ENCODE measurements at regions not wholly inside any gene's neighbourhood (a gene's known extent, or its start where the extent isn't known, plus 50 kb on each side); places are given as distances from the start of the nearest gene placed in this dataset.

DNA sequence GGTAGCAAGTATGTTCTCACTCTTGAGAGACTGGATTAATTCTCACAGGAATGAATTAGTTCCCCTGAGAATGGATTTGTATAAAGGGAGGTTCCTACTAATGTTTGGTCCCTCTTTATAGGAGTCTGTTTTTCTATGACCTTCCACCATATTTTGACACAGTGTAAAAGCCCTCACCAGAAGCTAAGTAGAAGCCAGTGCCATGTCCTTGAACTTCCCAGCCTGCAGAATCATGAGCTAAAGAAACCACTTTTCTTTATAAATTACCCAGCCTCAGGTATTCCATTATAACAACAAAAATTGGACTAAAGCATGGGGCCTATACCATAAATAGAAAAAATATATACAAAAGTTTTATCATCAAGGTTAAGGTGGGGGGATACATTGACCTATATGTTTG lies 227.9 kb upstream of the DTNA start:
- Histone ChIP-seq H3K27me3 (ENCODE audit: control insufficient read depth, insufficient read depth, low read length) (no peaks in the 10 kb centered on the region), H3K36me3 (ENCODE audit: control insufficient read depth, insufficient read depth, low read length) (no peaks in the 10 kb centered on the region), H3K27ac (ENCODE audit: low read length) (no peak overlapping the region), H3K4me3 (ENCODE audit: low read depth in 2 of 2, low read length in 2 of 2) (no peak overlapping the region), H3K9me3 (ENCODE audit: control insufficient read depth, insufficient read depth, low read depth, low read length) (no peaks in the 10 kb centered on the region), H3K4me1 (ENCODE audit: control insufficient read depth, insufficient read depth, low read length) (no peaks in the 10 kb centered on the region)
- CTCF ChIA-PET = no interaction called here
- no TSS peak for BruUV-seq (replicated peaks)
- POLR2A ChIA-PET = no interaction called here
- in situ Hi-C loops (cut with HindIII; ENCODE audit: low pct_unique_long_range_greater_than_20kb, low sequenced_read_pairs) = no loop called here
- DNase-seq (ENCODE audit: low read depth, low spot score) (no peak), ATAC-seq (no peak)
- intact Hi-C loops (cut with micrococcal nuclease; ENCODE audit: unreplicated experiment) = no loop called here
- no peak for TF ChIP-seq SIN3A (IDR thresholded peaks at IDR 0.05; ENCODE audit: borderline replicate concordance, insufficient read depth, low read depth, low read length)
- no peak for TF ChIP-seq TCF7L2 (IDR thresholded peaks at IDR 0.05; ENCODE audit: low read depth, low read length)
- TF ChIP-seq CTCF (IDR thresholded peaks at IDR 0.05) = no peak
- no peak for TF ChIP-seq REST (IDR thresholded peaks at IDR 0.05; ENCODE audit: insufficient read depth in 1 of 2, low read depth in 2 of 2, low read length in 1 of 2)
- no peak for TF ChIP-seq POLR2AphosphoS5 (IDR thresholded peaks at IDR 0.05; ENCODE audit: low read depth, low read length)

DNA sequence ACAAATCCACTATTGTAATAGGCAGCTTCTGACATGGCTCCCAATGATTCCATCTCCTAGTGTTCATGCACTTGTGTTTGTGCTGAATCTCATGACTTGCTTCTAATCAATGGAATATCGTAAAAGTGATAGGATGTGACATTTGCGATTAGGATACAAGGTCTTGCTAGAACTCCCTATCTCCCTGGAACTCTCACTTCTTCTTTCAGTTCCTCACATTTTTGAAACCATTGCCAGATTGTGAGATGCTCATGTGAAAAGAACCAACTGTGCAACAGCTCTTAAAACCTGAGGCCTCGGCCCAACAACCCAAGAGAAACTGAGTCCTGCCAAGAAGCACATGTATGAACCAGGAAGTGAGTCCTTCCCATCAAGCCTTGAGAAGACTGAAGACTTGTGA lies 226.9 kb upstream of the DTNA start:
- no TSS peak for BruUV-seq (replicated peaks)
- H3K27ac ChIP-seq (ENCODE audit: low read length) = no peak overlapping the region
- POLR2A ChIA-PET = no interaction called here

More for the DNA sequence above, 226.9 kb upstream of the DTNA start:
- Histone ChIP-seq H3K9me3 (ENCODE audit: control insufficient read depth, insufficient read depth, low read depth, low read length) (no peaks in the 10 kb centered on the region), H3K4me1 (ENCODE audit: control insufficient read depth, insufficient read depth, low read length) (no peaks in the 10 kb centered on the region), H3K36me3 (ENCODE audit: control insufficient read depth, insufficient read depth, low read length) (no peaks in the 10 kb centered on the region), H3K27me3 (ENCODE audit: control insufficient read depth, insufficient read depth, low read length) (no peaks in the 10 kb centered on the region), H3K4me3 (ENCODE audit: low read depth in 2 of 2, low read length in 2 of 2) (no peak overlapping the region)
- DNase-seq (ENCODE audit: low read depth, low spot score) (no peak), ATAC-seq (no peak)
- TF ChIP-seq CTCF (IDR thresholded peaks at IDR 0.05) (no peak), POLR2AphosphoS5 (IDR thresholded peaks at IDR 0.05; ENCODE audit: low read depth, low read length) (no peak), SIN3A (IDR thresholded peaks at IDR 0.05; ENCODE audit: borderline replicate concordance, insufficient read depth, low read depth, low read length) (no peak)
- in situ Hi-C loops (cut with HindIII; ENCODE audit: low pct_unique_long_range_greater_than_20kb, low sequenced_read_pairs) = no loop called here
- intact Hi-C loops (cut with micrococcal nuclease; ENCODE audit: unreplicated experiment) = no loop called here
- CTCF ChIA-PET = no interaction called here

Data from Panc1 (cell line).